Stimulated activated CD4-positive, alpha-beta T cell treated with anti-CD3 and anti-CD28 coated beads, TNF-alpha, amount 100 ng/mL, for 4 hours (primary cell): ENCODE measurements at regions not wholly inside any gene's neighbourhood (a gene's known extent, or its start where the extent isn't known, plus 50 kb on each side); places are given as distances from the start of the nearest gene placed in this dataset.
"Not testable (repeated sequence)": the region's sequence is repeated elsewhere in the genome, so short reads cannot be mapped to it uniquely, and the experiment has no call there.

Experiments used
- DNase-seq, 3 experiments: peaks; one replicate each; pipeline ENCODE4 v3.0.0-alpha.2; 2020; ENCODE audit warnings: low read depth in 3 of 3

DNA sequence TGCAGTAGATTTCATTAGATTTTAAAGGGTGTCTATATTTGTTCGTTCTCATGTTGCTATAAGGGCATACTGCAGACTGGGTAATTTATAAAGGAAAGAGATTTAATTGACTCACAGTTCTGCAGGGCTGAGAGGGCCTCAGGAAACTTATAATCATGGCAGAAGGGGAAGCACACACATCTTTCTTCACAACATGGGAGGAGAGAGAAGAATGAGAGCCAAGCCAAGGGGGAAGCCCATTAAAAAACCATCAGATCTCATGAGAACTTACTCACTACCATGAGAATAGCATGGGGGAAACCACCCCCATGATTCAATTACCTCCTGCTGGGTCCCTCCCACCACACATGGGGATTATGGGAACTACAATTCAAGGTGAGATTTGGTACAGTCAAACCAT is 99.5 kb upstream of the TCF21 start:
- DNase-seq, result not testable (repeated sequence)

DNA sequence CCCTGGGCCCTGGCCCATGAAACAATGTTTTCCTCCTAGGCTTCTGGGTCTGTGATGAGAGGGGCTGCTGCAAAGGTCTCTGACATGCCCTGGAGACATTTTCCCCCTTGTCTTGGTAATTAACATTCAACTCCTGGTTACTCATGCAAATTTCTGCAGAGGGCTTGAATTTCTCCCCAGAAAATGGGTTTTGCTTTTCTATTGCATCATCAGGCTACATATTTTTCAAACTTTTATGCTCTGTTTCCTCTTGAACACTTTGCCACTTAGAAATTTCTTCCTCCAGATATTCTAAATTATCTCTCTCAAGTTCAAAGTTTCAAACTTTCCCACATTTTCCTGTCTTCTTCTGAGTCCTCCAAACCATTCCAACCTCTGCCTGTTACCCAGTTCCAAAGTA is 98.2 kb upstream of the TCF21 start:
- DNase-seq, result not testable (repeated sequence)

DNA sequence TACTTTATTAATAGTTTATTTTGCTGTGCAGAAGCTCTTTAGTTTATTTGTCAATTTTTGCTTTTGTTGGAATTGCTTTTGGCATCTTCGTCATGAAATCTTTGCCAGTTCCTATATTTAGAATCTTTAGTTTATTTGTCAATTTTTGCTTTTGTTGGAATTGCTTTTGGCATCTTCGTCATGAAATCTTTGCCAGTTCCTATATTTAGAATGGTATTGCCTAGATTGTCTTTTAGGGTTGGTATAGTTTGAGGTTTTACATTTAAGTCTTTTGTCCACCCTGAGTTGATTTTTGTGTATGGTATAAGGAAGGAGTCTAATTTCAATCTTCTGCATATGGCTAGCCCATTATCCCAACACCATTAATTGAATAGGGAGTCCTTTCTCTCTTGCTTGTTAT is 93.9 kb upstream of the TCF21 start:
- not testable (repeated sequence) for DNase-seq

DNA sequence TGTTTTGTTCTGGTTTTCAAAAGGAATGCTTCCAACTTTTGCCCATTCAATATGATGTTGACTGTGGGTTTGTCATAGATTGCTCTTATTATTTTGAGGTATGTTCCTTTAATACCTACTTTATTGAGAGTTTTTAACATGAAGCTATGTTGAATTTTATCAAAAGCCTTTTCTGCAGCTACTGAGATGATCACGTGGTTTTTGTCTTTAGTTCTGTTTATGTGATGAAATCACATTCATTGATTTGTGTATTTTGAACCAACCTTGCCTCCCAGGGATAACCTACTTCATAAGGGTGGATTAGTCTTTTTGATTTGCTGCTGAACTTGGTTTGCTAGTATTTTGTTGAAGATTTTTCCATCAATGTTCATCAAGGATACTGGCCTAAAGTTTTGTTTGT is 92.7 kb upstream of the TCF21 start:
- DNase-seq, result no peak

DNA sequence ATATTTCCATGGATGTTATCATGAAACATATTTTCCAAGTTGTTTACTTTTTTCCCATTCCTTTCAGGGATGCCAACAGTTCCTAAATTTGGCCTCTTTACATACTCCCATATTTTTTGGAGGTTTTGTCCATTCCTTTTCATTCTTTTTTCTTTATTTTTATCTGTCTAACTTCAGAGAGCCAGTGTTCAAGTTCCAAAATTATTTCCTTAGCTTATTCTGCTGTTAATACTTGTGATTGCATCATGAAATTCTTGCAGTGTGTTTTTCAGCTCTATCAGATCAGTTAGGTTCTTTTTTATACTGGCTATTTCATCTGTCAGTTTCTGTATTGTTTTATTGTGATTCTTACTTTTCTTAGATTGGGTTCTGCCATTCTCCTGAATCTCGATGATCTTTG is 89.9 kb upstream of the TCF21 start:
- DNase-seq, result no peak

DNA sequence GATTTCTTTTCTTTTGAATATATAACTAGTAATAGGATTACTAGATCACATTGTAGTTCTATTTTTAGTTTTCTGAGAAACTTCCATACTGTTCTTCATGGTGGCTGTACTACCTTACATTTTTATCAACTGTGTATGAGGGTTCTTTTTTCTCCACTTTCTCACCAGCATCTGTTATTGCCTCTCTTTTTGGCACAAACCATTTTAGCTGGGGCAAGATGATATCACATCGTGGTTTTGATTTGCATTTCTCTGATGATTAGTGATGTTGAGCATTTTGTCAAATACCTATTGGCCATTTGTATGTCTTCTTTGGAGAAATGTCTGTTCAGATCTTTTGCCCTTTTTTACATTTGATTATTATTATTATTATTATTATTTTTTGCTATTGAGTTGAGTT is 86.1 kb upstream of the TCF21 start:
- DNase-seq, result no peak

DNA sequence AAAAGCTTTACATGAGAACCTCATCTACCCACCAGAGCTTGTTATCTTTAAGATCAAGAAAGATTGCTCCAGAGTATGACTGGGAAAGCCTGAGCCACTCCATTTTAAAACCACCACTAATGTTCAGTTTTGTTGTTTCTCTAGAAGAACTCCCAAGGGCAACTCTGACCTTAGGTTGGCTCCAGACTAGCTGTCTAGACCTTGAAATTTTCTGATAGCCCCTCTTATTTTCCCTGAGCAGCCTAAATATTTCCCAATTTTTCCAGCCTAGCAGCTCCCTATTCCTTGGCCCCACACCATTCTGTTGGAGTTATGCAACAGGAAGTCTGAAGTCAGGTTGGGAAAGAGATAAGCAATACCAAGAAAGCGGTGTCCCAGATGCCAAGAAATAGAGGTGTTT is 84.6 kb upstream of the TCF21 start:
- DNase-seq, result no peak

DNA sequence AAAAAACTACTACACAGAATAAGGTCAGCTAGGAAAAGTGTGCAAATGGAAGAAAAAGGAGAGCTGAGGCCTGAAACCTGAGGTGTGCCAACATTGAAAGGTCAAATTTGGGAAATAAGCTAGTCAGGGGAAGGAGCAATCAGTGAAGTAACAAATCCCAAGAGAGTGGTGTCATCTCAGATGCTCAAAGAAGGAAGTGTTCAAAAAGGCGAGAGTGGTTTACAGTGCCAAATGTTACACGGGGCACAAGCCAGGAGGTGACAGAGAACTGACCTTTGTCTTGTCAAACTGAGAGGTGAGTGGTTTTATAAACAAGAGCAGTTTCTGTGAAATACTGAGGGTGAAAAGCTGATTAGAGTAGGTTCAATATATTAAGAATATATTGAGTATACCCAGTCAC is 83.0 kb upstream of the TCF21 start:
- DNase-seq, result no peak

DNA sequence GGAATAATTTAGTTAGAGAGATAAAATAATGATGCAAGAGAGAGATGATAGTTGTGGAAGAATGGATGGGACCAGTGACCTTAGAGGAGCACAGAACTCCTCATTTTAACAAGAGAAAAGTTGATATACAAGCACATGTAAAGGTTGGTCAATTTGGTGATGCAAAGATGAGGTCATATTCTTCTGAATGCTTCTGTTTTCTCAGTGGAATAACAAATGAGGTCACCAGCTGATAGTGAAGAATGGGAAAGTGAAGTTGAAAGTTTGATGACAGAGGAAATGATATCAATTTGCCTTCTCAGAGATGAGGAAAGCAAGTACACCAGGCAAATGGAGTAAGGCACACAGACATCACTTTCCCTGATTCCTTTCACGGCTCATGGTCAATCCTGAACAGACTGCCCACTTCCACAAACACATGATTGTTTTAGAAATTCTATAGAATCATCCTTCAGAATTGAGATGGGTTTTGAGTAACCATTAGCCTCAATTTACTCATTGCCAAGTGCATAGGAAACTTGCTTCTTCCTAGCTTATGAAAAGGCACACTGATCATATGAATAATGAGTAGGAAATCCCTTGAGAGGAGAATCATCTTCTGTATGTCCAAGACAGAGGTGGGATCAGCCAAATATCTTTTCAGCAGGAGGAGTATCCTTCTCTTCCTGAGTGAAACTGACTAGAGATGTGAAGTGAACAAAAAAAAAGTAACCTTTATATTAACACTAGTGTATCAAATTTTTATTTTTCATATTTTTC is 82.4 kb upstream of the TCF21 start:
- no peak for DNase-seq

DNA sequence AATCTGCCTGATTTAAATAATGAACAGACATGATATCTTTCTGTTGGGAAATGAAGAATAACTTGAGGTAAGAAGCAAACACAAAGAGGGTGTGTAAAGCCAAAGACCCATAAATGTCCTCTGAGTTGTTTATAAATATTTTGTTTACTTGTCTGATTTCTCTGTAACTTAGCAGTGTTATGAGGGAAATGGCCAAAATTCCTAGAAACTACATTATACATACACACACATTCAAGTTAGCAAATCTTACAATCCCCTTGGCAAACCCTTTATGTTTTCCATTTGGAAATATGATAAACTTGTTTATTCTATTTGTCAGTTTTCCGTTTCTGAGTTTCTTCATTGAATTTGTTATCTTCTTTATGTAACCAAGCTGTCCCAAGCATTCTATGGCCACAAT is 81.4 kb upstream of the TCF21 start:
- DNase-seq, result no peak

DNA sequence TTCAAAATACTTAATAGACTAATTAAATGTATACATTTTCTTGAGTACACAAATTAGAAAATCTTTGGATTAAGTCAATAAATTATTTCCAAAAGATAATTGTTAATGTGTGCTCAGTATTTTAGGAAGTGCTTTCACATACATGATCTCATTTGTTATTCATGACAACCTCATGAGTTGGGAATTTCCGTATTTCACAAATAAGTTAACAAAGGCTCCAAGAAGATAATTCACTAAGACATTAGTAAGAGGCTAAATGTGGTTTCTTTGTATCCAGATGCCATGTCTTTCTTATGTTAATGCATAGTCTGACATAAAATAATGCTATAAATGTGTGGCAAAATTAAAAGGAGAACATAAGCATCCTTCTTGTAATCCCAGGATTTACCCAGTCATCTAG is 79.5 kb upstream of the TCF21 start:
- DNase-seq, result no peak

DNA sequence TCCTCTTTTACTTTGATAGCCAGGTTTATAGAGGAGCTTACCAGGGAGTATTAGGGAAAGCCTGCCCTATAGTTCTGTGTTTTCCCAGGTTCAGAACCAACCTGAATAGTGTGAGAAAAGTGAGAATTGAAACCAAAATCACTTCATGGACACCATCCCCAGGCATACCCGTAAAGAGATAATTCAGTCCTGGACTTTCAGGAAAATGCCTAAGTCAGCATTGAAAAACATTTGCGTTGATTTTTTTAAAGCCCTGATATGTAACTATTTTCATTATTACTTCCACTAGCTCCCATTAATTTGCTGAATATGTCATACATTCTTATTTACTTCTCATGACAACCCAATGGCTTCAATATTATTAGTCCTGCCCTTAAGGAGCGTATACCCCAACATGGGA is 77.4 kb upstream of the TCF21 start:
- no peak for DNase-seq

DNA sequence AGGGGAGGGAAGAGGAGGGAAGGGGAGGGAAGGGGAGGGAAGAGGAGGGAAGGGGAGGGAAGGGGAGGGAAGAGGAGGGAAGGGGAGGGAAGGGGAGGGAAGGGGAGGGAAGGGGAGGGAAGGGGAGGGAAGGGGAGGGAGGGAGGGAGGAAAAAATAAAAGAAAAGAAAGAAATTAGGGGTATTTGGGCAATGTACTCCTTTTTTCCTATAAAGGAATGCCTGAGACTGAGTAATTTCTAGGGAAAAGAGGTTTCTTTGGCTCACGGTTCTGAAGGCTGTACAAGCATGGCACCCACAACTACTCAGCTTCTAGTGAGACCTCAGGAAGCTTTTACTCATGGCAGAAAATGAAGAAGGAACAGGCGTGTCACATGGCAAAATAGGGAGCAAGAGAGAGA is 76.5 kb upstream of the TCF21 start:
- not testable (repeated sequence) for DNase-seq

DNA sequence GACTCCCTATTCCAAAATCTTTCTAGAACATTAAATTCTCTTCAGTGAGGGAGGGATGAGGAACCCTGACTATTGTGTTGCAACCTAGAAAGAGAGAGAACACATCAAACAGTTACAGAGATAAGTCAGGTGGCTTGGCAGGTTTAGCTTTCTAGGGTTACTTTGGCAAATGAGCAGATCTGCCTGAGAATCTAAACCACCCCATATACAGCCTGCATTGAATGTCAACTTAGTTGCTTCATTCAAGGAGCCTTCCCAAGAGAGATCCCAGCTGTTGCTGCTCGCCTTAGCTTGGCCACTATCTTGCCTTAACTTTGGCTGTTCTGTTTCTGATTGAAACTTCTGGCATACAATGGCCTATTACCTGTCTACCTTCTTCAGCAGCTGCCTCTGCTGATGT is 74.7 kb upstream of the TCF21 start:
- DNase-seq, result no peak

DNA sequence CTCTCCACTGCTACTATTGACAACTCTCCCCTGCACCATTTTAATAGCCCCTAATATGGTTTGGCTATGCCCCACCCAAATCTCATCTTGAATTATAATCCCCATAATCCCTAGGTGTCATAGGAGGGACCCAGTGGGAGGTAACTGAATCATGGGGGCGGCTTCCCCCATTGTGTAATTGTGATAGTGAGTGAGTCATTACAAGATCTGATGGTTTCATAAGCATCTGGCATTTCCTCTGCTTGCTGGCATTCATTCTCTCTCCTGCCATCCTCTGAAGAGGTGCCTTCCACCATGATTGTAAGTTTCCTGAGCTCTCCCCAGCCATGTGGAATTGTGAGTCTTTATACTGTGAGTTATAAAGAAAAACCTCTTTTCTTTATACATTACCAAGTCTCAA is 74.1 kb upstream of the TCF21 start:
- no peak for DNase-seq

DNA sequence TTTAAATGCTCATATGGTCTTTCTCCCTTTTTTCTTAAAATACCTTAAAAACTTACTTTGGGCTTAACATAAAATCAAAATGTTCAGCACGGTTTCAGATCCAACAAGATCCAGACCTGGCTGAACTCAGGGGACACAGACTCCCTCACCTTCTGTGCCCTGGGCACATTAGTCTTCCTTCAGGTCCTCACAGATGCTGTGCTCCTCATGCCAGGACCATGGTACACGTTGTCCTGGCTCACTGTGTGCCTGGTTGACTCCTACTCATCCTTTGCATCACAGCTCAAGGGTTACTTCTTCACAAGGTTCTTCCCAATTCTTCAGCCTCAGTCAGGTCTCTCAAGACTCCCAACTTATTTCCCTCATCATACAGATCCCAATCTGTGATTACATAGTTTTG is 73.6 kb upstream of the TCF21 start:
- no peak for DNase-seq

DNA sequence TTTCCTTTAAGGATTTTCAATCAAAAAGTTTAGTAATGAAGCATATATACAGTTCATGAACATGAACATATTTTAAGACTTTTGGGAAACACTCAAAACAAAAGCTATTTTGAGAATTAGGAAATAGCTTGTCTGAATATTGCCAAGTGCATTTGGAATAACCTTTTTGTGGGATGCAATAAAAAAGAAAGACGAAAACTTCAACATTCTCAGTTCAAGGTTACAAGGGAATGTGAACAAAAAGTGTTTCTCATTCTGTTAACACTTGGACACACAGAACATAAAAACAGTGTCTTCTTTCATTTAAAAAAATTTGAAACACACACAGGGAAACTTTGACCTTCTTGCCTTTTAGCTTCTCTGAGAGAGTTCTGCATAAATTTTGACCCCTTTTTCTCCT is 72.7 kb upstream of the TCF21 start:
- no peak for DNase-seq

DNA sequence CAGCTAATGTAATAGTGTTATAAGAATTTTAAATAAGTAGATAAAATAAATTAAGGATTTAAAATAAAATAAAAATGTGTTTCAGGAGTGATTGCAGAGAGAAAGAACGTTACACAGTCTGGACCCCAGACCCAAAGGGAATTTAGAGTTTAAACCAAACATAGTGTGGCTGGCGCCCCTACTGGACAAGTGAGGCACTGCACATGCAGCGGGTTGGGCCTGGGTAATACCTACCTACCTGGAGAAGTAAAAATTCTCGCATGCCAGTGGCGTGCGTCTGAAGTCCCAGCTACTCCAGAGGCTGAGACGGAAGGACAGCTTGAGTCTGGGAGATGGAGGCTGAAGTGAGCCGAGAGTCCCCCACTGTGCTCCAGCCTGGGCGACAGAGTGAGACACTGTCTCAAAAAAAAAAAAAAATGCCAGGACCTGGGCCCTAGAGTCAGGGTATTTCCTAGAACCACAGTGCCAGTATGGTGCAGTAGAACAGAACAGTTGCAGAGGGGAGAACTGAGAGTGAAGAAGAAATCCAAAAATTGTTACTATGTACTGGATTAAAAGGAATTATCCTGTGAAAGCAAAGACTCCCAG is 71.4 kb upstream of the TCF21 start:
- DNase-seq, result peak in 2 of 3 experiments; percentile 7 to 24

DNA sequence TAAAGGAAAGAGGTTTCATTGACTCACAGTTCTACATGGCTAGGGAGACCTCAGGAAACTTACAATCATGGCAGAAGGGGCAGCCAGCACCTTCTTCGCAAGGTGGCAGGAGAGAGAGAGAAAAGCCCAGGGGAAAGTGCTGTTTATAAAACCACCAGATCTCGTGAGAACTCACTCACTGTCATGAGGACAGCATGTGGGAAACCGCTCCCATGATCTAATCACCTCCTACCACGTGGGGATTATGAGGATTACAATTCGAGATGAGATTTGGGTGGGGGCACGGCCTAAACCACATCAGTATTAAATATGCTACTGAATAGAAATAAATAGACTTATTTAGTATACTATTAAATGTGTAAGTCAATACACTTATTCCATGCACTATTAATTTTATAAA is 70.6 kb upstream of the TCF21 start:
- DNase-seq, result no peak

DNA sequence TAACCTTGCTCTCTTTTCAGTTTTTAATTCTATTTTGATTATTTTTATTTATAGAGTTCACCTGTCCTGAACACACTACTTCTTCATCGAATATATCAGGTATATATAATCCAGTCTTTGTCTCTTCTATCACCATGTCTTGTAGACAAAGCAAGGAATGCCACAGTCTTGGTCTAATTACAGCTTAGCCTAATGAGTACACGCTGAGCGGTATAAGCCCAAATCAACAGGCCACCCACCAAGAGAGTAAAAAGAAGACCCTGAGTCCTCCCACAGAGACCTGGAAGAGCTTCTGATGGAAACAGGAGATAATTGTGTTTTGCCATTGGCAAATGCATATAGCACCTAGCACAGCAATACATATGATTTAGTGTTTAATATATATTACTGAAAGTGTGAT is 68.7 kb upstream of the TCF21 start:
- no peak for DNase-seq

DNA sequence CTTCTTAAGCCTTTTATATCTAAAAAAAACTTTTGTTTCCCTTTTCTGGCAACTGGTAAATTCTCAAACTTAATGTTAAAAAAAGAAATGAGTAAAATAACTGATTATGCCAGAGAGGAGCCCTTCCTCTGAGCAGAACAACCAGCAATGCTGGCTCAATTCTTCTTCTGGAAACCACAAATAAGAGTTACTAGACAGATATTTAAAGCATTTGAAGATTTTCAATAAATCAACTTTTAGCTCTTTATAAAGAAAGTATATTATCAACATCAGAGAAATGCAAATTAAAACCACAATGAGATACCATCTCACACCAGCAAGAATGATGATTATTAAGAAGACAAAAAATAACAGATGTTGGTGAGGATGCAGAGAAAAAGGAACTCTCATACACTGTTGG is 61.1 kb upstream of the TCF21 start:
- DNase-seq, result no peak

DNA sequence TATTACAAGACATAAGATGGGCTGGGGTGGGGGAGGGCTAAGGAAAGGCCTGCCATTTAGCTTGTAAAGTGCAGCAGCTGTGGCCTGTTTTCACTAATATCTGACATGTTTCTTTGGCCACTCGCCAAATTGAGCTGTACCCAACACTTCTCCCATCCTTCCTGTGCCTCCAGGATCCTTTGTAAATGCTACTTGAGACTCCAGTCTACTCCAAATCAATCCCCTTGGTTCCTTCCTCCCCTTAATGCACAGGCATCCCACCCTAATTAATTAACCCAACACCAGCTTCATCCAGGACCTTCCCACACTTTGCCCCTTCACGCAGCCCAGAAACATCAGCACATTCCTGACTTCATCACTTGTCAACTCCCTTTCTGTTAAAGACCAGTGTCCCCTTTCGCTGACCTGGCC is 55.0 kb upstream of the TCF21 start:
- no peak for DNase-seq

DNA sequence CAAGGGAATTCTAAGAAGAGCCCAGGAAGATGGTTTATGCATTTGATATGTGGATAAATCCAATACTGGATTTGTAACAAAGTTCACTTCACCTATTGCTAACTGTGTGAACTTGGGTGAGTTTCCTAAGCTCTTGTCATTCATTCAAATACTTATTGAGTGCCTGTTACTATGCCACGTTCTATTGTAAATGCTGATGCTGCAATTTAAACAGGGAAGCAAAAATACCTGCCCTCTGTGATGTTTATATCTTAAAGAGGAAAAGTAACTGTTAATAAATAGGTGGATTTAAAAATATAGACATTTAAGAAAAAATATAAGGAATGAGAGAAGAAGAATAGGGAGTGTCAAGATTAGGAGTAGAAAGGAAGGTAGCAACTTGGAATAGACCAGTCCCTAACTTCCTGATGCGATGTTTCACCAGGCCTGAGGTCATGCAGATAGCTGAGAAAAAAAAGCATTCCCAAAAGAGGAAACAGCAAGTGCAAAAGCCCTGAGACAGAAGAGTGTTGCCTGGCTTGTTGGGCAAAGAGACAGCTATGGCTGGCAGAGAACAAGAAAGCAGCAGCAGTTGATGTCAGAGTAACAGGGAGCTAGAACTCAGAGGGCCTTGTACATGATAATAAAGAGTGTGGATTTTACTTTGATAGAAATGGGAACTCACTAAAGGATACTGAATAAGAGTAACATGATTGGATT is 54.3 kb upstream of the TCF21 start:
- DNase-seq, result no peak
